Esophagus squamous epithelium (tissue), 4 donors: ENCODE measurements at regions not wholly inside any gene's neighbourhood (a gene's known extent, or its start where the extent isn't known, plus 50 kb on each side); places are given as distances from the start of the nearest gene placed in this dataset.

Source experiments
- POLR2A ChIP-seq, 4 donors: fragments of 450-650 bp; IDR thresholded peaks; one replicate each; pipeline ENCODE4 v1.6.1; 2017; ENCODE audit warnings: antibody characterized with exemption in 4 of 4, mild to moderate bottlenecking in 4 of 4, moderate library complexity in 3 of 4
- TF ChIP-seq, protein P1 (sequence below), 6 experiments: fragments of 450-650 bp in 4 of 6; fragments of 200-600 bp in 2 of 6; sonication (generic) in 2 of 6; IDR thresholded peaks; one replicate each; pipeline ENCODE4 v1.5.1; 2016 to 2019; ENCODE audit warnings: antibody characterized with exemption in 6 of 6, mild to moderate bottlenecking in 4 of 6, moderate library complexity in 4 of 6

GRCh38 chr1:14310476-14310875, 288.0 kb upstream of the KAZN start:
- TF ChIP-seq POLR2A (IDR thresholded peaks at IDR 0.05) = no peak
- TF ChIP-seq, protein P1, sequence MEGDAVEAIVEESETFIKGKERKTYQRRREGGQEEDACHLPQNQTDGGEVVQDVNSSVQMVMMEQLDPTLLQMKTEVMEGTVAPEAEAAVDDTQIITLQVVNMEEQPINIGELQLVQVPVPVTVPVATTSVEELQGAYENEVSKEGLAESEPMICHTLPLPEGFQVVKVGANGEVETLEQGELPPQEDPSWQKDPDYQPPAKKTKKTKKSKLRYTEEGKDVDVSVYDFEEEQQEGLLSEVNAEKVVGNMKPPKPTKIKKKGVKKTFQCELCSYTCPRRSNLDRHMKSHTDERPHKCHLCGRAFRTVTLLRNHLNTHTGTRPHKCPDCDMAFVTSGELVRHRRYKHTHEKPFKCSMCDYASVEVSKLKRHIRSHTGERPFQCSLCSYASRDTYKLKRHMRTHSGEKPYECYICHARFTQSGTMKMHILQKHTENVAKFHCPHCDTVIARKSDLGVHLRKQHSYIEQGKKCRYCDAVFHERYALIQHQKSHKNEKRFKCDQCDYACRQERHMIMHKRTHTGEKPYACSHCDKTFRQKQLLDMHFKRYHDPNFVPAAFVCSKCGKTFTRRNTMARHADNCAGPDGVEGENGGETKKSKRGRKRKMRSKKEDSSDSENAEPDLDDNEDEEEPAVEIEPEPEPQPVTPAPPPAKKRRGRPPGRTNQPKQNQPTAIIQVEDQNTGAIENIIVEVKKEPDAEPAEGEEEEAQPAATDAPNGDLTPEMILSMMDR (IDR thresholded peaks at IDR 0.05) = no peak
